ENCODE measurements at regions not wholly inside any gene's neighbourhood (a gene's known extent, or its start where the extent isn't known, plus 50 kb on each side); places are given as distances from the start of the nearest gene placed in this dataset.

- DNase-seq (ENCODE audit: low read depth) = no peak
- TF ChIP-seq CTCF (conservative IDR thresholded peaks at IDR 0.05; ENCODE audit: low read depth, low read length) = no peak
- no peak overlapping the region for H3K4me3 ChIP-seq (ENCODE audit: low read depth, low read length)
Observed at GRCh38 chr7:97479740-97480290, 252.1 kb upstream of the TAC1 start.

- H3K4me3 ChIP-seq (ENCODE audit: low read depth, low read length) = no peak overlapping the region
- TF ChIP-seq CTCF (conservative IDR thresholded peaks at IDR 0.05; ENCODE audit: low read depth, low read length) = no peak
- DNase-seq (ENCODE audit: low read depth) = no peak
Observed at GRCh38 chr7:97480772-97481390, 251.0 kb upstream of the TAC1 start.

- TF ChIP-seq CTCF (conservative IDR thresholded peaks at IDR 0.05; ENCODE audit: low read depth, low read length) = no peak
- DNase-seq (ENCODE audit: low read depth) = no peak
Observed at GRCh38 chr7:97495487-97495886, 236.4 kb upstream of the TAC1 start.

GRCh38 chr7:97499204-97499603 is 232.7 kb upstream of the TAC1 start:
- DNase-seq (ENCODE audit: low read depth) = peak; percentile 4
- peak; percentile 42 for TF ChIP-seq CTCF (conservative IDR thresholded peaks at IDR 0.05; ENCODE audit: low read depth, low read length)
- no peak overlapping the region for H3K4me3 ChIP-seq (ENCODE audit: low read depth, low read length)

More at GRCh38 chr7:97495487-97495886, 236.4 kb upstream of the TAC1 start:
- no peak overlapping the region for H3K4me3 ChIP-seq (ENCODE audit: low read depth, low read length)

- no peak for DNase-seq (ENCODE audit: low read depth)
- TF ChIP-seq CTCF (conservative IDR thresholded peaks at IDR 0.05; ENCODE audit: low read depth, low read length) = no peak
- no peak overlapping the region for H3K4me3 ChIP-seq (ENCODE audit: low read depth, low read length)
Observed at GRCh38 chr7:97503367-97504094, 228.4 kb upstream of the TAC1 start.

- no peak for DNase-seq (ENCODE audit: low read depth)
- H3K4me3 ChIP-seq (ENCODE audit: low read depth, low read length) = no peak overlapping the region
- no peak for TF ChIP-seq CTCF (conservative IDR thresholded peaks at IDR 0.05; ENCODE audit: low read depth, low read length)
Observed at GRCh38 chr7:97506728-97507127, 225.2 kb upstream of the TAC1 start.
